GM19438 (cell line): ENCODE measurements at regions not wholly inside any gene's neighbourhood (a gene's known extent, or its start where the extent isn't known, plus 50 kb on each side); places are given as distances from the start of the nearest gene placed in this dataset.

Experiments used
- ATAC-seq: cut with Tn5 transposase; IDR thresholded peaks from one replicate; pipeline ENCODE4 v1.9.1; 2021; ENCODE audit warnings: low read depth; ENCODE audit not compliant: unreplicated experiment

GRCh38 chr3:127132876-127133275, 60.1 kb upstream of the PRR23E start:
- ATAC-seq = no peak

GRCh38 chr3:127133971-127134370, 59.0 kb upstream of the PRR23E start:
- no peak for ATAC-seq

GRCh38 chr3:127134466-127134865, 58.5 kb upstream of the PRR23E start:
- ATAC-seq = no peak

GRCh38 chr3:127134887-127135240, 58.1 kb upstream of the PRR23E start:
- no peak for ATAC-seq

GRCh38 chr3:127135241-127136023, 57.5 kb upstream of the PRR23E start:
- ATAC-seq = no peak

GRCh38 chr3:127136024-127136600, 56.8 kb upstream of the PRR23E start:
- ATAC-seq = no peak

GRCh38 chr3:127136706-127137105, 56.2 kb upstream of the PRR23E start:
- no peak for ATAC-seq

- no peak for ATAC-seq
These were observed 55.8 kb upstream of the PRR23E start for GRCh38 chr3:127137113-127137512.

- no peak for ATAC-seq
These were observed 55.0 kb upstream of the PRR23E start for GRCh38 chr3:127137757-127138536.

- ATAC-seq = no peak
These were observed 53.1 kb upstream of the PRR23E start for GRCh38 chr3:127139601-127140500.

- ATAC-seq = no peak
These were observed 52.1 kb upstream of the PRR23E start for GRCh38 chr3:127140501-127141460.

- ATAC-seq = no peak
These were observed 50.8 kb upstream of the PRR23E start for GRCh38 chr3:127141921-127142730.
